IMR-90 (cell line): ENCODE measurements at regions not wholly inside any gene's neighbourhood (a gene's known extent, or its start where the extent isn't known, plus 50 kb on each side); places are given as distances from the start of the nearest gene placed in this dataset.

Source experiments
- ATAC-seq: fragments of 200-7000 bp; cut with Tn5 transposase; 2 replicates; pipeline ENCODE4 v1.9.1; 2020; ENCODE audit warnings: low read depth, mild to moderate bottlenecking, moderate library complexity
- BruUV-seq: library from RNA; stranded (reverse); fragments of 400-500 nt; replicated peaks from 2 replicates; lab custom pipeline; 2021; lab: Mats Ljungman, UMichigan
- CTCF ChIA-PET: fragments of 300-600 bp; formaldehyde crosslinking; extraction: SDS; loops from one replicate; lab custom pipeline; 2021; ENCODE audit warnings: antibody characterized with exemption; lab: Yijun Ruan, JAX
- POLR2A ChIA-PET: fragments of 300-600 bp; sonication (Branson Sonifier 250); formaldehyde crosslinking; loops from one replicate; lab custom pipeline; 2022; ENCODE audit warnings: antibody characterized with exemption; ENCODE audit not compliant: unreplicated experiment; lab: Charles Lee
- DNase-seq: peaks from one replicate; pipeline ENCODE4 v3.0.0; 2013
- H2AFZ ChIP-seq: replicated peaks from 2 replicates; pipeline ENCODE3; 2013; ENCODE audit warnings: low read length, mild to moderate bottlenecking; ENCODE audit not compliant: poor library complexity
- H2AK5ac ChIP-seq: 2 replicates; pipeline ENCODE4 v1.6.1; 2013; ENCODE audit warnings: low read depth, low read length, inconsistent platforms
- H2AK9ac ChIP-seq: replicated peaks from 2 replicates; pipeline ENCODE3; 2013; ENCODE audit warnings: mild to moderate bottlenecking, low read depth, low read length, moderate library complexity; ENCODE audit not compliant: poor library complexity
- H2BK120ac ChIP-seq: 2 replicates; pipeline ENCODE4 v1.6.1; 2013; ENCODE audit warnings: low read depth, low read length, inconsistent platforms
- H2BK15ac ChIP-seq: 3 replicates; pipeline ENCODE4 v1.6.1; 2013; ENCODE audit warnings: low read depth, low read length, inconsistent platforms
- H2BK20ac ChIP-seq: 2 replicates; pipeline ENCODE4 v1.6.1; 2013; ENCODE audit warnings: low read depth, mild to moderate bottlenecking, inconsistent platforms, low read length, moderate library complexity
- H2BK5ac ChIP-seq: 2 replicates; pipeline ENCODE4 v1.6.1; 2013; ENCODE audit warnings: mild to moderate bottlenecking, low read depth, low read length, inconsistent platforms; ENCODE audit not compliant: poor library complexity, severe bottlenecking
- H3K14ac ChIP-seq: replicated peaks from 2 replicates; pipeline ENCODE4 v1.6.1; 2013; ENCODE audit warnings: low read depth, low read length, inconsistent platforms
- H3K18ac ChIP-seq: 2 replicates; pipeline ENCODE4 v1.6.1; 2013; ENCODE audit warnings: low read depth, low read length, control low read depth
- H3K23ac ChIP-seq: 2 replicates; pipeline ENCODE4 v1.6.1; 2013; ENCODE audit warnings: low read depth, low read length, inconsistent platforms
- H3K27ac ChIP-seq: 2 replicates; pipeline ENCODE4 v1.5.1; 2013; ENCODE audit warnings: mild to moderate bottlenecking, control low read depth, low read length; ENCODE audit not compliant: insufficient read depth
- H3K27me3 ChIP-seq: 2 replicates; pipeline ENCODE4 v1.6.1; 2013; ENCODE audit warnings: low read length; ENCODE audit not compliant: control insufficient read depth, insufficient read depth
- H3K36me3 ChIP-seq: 2 replicates; pipeline ENCODE4 v1.6.1; 2013; ENCODE audit warnings: low read length, mixed read lengths; ENCODE audit not compliant: control insufficient read depth, insufficient read depth
- H3K4ac ChIP-seq: 2 replicates; pipeline ENCODE4 v1.6.1; 2013; ENCODE audit warnings: low read depth, low read length, inconsistent platforms
- H3K4me1 ChIP-seq: 2 replicates; pipeline ENCODE4 v1.6.1; 2013; ENCODE audit warnings: low read length, mixed read lengths; ENCODE audit not compliant: control insufficient read depth, insufficient read depth
- H3K4me2 ChIP-seq: 2 replicates; pipeline ENCODE4 v1.6.1; 2013; ENCODE audit warnings: low read depth, mild to moderate bottlenecking, control low read depth, low read length, moderate library complexity
- H3K4me3 ChIP-seq: 2 replicates; pipeline ENCODE4 v1.5.1; 2013; ENCODE audit warnings: low read depth, mild to moderate bottlenecking, control low read depth, low read length, moderate library complexity; ENCODE audit not compliant: insufficient read depth
- H3K56ac ChIP-seq: 2 replicates; pipeline ENCODE4 v1.6.1; 2013; ENCODE audit warnings: low read length, inconsistent platforms; ENCODE audit not compliant: insufficient read depth; ENCODE audit errors: extremely low read depth
- H3K79me1 ChIP-seq, 2 experiments: 2 replicates each; pipeline ENCODE4 v1.6.1; 2013; ENCODE audit warnings: low read length in 2 of 2, inconsistent platforms in 1 of 2, low read depth in 1 of 2
- H3K9ac ChIP-seq: 2 replicates; pipeline ENCODE4 v1.6.1; 2013; ENCODE audit warnings: low read depth, low read length, control low read depth
- H3K9me1 ChIP-seq: 2 replicates; pipeline ENCODE4 v1.6.1; 2013; ENCODE audit warnings: low read length, inconsistent platforms; ENCODE audit not compliant: insufficient read depth
- H3K9me3 ChIP-seq: 2 replicates; pipeline ENCODE4 v1.6.1; 2013; ENCODE audit warnings: low read length; ENCODE audit not compliant: control insufficient read depth, insufficient read depth
- H4K20me1 ChIP-seq: 2 replicates; pipeline ENCODE4 v1.6.1; 2013; ENCODE audit warnings: low read length, inconsistent platforms; ENCODE audit not compliant: insufficient read depth
- H4K5ac ChIP-seq: 2 replicates; pipeline ENCODE4 v1.6.1; 2013; ENCODE audit warnings: mild to moderate bottlenecking, low read depth, low read length, control low read depth
- H4K8ac ChIP-seq, 2 experiments: 2 replicates each; pipeline ENCODE4 v1.6.1; 2013; ENCODE audit warnings: low read depth in 2 of 2, low read length in 2 of 2, control low read depth in 1 of 2, inconsistent platforms in 1 of 2
- H4K91ac ChIP-seq: 2 replicates; pipeline ENCODE4 v1.6.1; 2013; ENCODE audit warnings: low read depth, low read length, inconsistent platforms; ENCODE audit not compliant: insufficient read depth
- BHLHE40 ChIP-seq: fragments of 150-350 bp; IDR thresholded peaks from 2 replicates; pipeline ENCODE4 v1.6.1; 2016; ENCODE audit warnings: mild to moderate bottlenecking, low read depth, low read length
- FOS ChIP-seq: fragments of 150-350 bp; IDR thresholded peaks from 2 replicates; pipeline ENCODE4 v1.6.1; 2016; ENCODE audit warnings: low read depth, low read length
- MAFK ChIP-seq: IDR thresholded peaks from 2 replicates; pipeline ENCODE4 v1.6.1; 2012; ENCODE audit warnings: low read depth, low read length, improper control_type of control experiment
- MAZ ChIP-seq: IDR thresholded peaks from 2 replicates; pipeline ENCODE4 v1.6.1; 2012; ENCODE audit warnings: low read depth, mild to moderate bottlenecking, low read length, improper control_type of control experiment, moderate library complexity, borderline replicate concordance
- MXI1 ChIP-seq: IDR thresholded peaks from 2 replicates; pipeline ENCODE4 v1.6.1; 2012; ENCODE audit warnings: low read depth, mild to moderate bottlenecking, low read length, moderate library complexity, borderline replicate concordance
- NFE2L2 ChIP-seq: fragments of 150-350 bp; IDR thresholded peaks from 2 replicates; pipeline ENCODE4 v1.6.1; 2016; ENCODE audit warnings: low read depth, mild to moderate bottlenecking, low read length
- POLR2A ChIP-seq: IDR thresholded peaks from 2 replicates; pipeline ENCODE4 v1.6.1; 2012; ENCODE audit warnings: mild to moderate bottlenecking, low read depth, low read length
- RCOR1 ChIP-seq: IDR thresholded peaks from 2 replicates; pipeline ENCODE4 v1.6.1; 2012; ENCODE audit warnings: mild to moderate bottlenecking, low read length, improper control_type of control experiment; ENCODE audit not compliant: insufficient replicate concordance
- RFX5 ChIP-seq: IDR thresholded peaks from 2 replicates; pipeline ENCODE4 v1.8.0; 2012; ENCODE audit warnings: low read depth, mild to moderate bottlenecking, low read length, moderate library complexity
- WGBS, 2 experiments: methylation state at CpG; one replicate each; pipeline versions ENCODE4 v1.1.5 to v1.1.7; 2013; ENCODE audit warnings: missing lambda C conversion rate in 2 of 2; ENCODE audit not compliant: insufficient read length in 1 of 2; ENCODE audit errors: extremely low coverage in 2 of 2; 5-methylcytosine and 5-hydroxymethylcytosine counted together
- dilution Hi-C: fragments of 300-500 bp; cut with HindIII; formaldehyde crosslinking; loops from one replicate; pipeline ENCODE4 v1.14.3; 2018; ENCODE audit warnings: low sequenced_read_pairs; ENCODE audit not compliant: unreplicated experiment
- in situ Hi-C: fragments of 300-500 bp; cut with MboI; formaldehyde crosslinking; loops from 3 replicates; pipeline ENCODE4 v1.14.3; 2019; ENCODE audit warnings: low sequenced_read_pairs, inconsistent platforms, mixed read lengths
- intact Hi-C: fragments of 100-400 bp; cut with micrococcal nuclease; formaldehyde crosslinking; loops from 2 replicates; pipeline ENCODE4 v1.10.0; 2022
- TF ChIP-seq, protein P1 (sequence below): fragments of 150-350 bp; IDR thresholded peaks from 2 replicates; pipeline ENCODE4 v1.6.1; 2016; ENCODE audit warnings: low read depth, mild to moderate bottlenecking, low read length, moderate library complexity, borderline replicate concordance
- TF ChIP-seq, protein P2 (sequence below): conservative IDR thresholded peaks from 2 replicates; pipeline ENCODE4 v1.5.1; 2012; ENCODE audit warnings: mild to moderate bottlenecking, low read depth, low read length, improper control_type of control experiment
- TF ChIP-seq, protein P3 (sequence below): fragments of 150-350 bp; IDR thresholded peaks from 2 replicates; pipeline ENCODE4 v1.6.1; 2017; ENCODE audit warnings: mild to moderate bottlenecking, antibody characterized with exemption, low read length, low read depth

DNA sequence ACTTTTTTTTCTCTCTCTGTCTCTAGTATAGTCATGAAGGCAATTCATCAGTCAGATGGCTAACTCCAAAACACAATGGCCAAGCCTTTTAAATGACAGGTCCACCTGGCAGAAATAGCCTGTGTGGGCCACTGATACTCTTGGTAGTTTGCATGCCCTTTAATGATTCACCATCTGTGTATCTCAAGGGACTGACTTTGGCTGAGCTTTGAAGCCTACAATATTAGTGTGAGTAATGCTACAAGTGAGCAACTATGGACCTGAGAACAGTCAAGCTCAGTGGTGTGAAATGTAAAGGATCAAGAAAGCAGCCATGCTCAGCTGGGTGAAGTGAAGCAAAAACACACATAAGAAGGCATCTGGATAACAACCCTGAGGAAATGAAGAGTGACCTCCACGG is 506.9 kb downstream of the TLE1 start:
- TF ChIP-seq NFE2L2 (no peak), MAFK (no peak), MAZ (no peak), RFX5 (no peak), RCOR1 (no peak), POLR2A (no peak), MXI1 (no peak), FOS (no peak), BHLHE40 (no peak)
- TF ChIP-seq, protein P1, sequence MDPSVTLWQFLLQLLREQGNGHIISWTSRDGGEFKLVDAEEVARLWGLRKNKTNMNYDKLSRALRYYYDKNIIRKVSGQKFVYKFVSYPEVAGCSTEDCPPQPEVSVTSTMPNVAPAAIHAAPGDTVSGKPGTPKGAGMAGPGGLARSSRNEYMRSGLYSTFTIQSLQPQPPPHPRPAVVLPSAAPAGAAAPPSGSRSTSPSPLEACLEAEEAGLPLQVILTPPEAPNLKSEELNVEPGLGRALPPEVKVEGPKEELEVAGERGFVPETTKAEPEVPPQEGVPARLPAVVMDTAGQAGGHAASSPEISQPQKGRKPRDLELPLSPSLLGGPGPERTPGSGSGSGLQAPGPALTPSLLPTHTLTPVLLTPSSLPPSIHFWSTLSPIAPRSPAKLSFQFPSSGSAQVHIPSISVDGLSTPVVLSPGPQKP: no peak
- TF ChIP-seq, protein P2, sequence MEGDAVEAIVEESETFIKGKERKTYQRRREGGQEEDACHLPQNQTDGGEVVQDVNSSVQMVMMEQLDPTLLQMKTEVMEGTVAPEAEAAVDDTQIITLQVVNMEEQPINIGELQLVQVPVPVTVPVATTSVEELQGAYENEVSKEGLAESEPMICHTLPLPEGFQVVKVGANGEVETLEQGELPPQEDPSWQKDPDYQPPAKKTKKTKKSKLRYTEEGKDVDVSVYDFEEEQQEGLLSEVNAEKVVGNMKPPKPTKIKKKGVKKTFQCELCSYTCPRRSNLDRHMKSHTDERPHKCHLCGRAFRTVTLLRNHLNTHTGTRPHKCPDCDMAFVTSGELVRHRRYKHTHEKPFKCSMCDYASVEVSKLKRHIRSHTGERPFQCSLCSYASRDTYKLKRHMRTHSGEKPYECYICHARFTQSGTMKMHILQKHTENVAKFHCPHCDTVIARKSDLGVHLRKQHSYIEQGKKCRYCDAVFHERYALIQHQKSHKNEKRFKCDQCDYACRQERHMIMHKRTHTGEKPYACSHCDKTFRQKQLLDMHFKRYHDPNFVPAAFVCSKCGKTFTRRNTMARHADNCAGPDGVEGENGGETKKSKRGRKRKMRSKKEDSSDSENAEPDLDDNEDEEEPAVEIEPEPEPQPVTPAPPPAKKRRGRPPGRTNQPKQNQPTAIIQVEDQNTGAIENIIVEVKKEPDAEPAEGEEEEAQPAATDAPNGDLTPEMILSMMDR: no peak
- TF ChIP-seq, protein P3, sequence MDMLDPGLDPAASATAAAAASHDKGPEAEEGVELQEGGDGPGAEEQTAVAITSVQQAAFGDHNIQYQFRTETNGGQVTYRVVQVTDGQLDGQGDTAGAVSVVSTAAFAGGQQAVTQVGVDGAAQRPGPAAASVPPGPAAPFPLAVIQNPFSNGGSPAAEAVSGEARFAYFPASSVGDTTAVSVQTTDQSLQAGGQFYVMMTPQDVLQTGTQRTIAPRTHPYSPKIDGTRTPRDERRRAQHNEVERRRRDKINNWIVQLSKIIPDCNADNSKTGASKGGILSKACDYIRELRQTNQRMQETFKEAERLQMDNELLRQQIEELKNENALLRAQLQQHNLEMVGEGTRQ: no peak
- H3K9me3 ChIP-seq: no peaks in the 10 kb centered on the region
- no peak overlapping the region for H3K56ac ChIP-seq
- H3K79me1 ChIP-seq: no peaks in the 10 kb centered on the region
- in situ Hi-C loops: loop anchor here (10.0 kb wide), 1 partner anchor 662 kb away; no protein-coding TSS in a partner anchor
- peaks cover 3% of the 10 kb centered on the region; the same call in 1 of the 2 replicates for H3K9me1 ChIP-seq
- WGBS, 2 experiments: no CpG with 5 or more reads among the region's 1 CpG
- peak overlapping the region; percentile 13; the same call in 1 of the 2 replicates for H2AK5ac ChIP-seq
- H2BK120ac ChIP-seq: peak overlapping the region; percentile 18; the same call in 1 of the 2 replicates
- no peak overlapping the region for H3K14ac ChIP-seq
- no peak overlapping the region for H2AK9ac ChIP-seq
- intact Hi-C loops: loop anchor here (10.0 kb wide), 1 partner anchor 502 kb away; the partner anchor contains the start of gene TLE1
- no TSS peak for BruUV-seq
- H4K8ac ChIP-seq: no peak overlapping the region
- H3K9ac ChIP-seq: no peak overlapping the region
- peaks cover 2% of the 10 kb centered on the region; the same call in 1 of the 2 replicates for H3K27me3 ChIP-seq
- H2AFZ ChIP-seq: no peak overlapping the region
- peaks cover 3% of the 10 kb centered on the region for H3K4me1 ChIP-seq
- ChIA-PET CTCF (no interaction called here), POLR2A (no interaction called here)
- ATAC-seq (peak; percentile 87), DNase-seq (peak; percentile 77)
- H3K4ac ChIP-seq: no peak overlapping the region
- no peaks in the 10 kb centered on the region for H3K36me3 ChIP-seq
- no peak overlapping the region for H2BK5ac ChIP-seq
- peak overlapping the region; percentile 20; the same call in 1 of the 2 replicates for H2BK20ac ChIP-seq
- 0 out of 2 replicates have a peak, but pooled peaks cover 3% of the 10 kb centered on the region for H4K20me1 ChIP-seq
- dilution Hi-C loops: no loop called here
- H4K5ac ChIP-seq: no peak overlapping the region; the same call in 1 of the 2 replicates
- no peak overlapping the region for H3K23ac ChIP-seq
- no peak overlapping the region; the same call in 1 of the 2 replicates for H3K4me2 ChIP-seq
- no peak overlapping the region for H3K27ac ChIP-seq
- H3K4me3 ChIP-seq: no peak overlapping the region
- peak overlapping the region; percentile 3; the same call in 1 of the 3 replicates for H2BK15ac ChIP-seq
- H3K18ac ChIP-seq: no peak overlapping the region
- H4K91ac ChIP-seq: no peak overlapping the region
